ENCODE measurements at regions not wholly inside any gene's neighbourhood (a gene's known extent, or its start where the extent isn't known, plus 50 kb on each side); places are given as distances from the start of the nearest gene placed in this dataset.

DNA sequence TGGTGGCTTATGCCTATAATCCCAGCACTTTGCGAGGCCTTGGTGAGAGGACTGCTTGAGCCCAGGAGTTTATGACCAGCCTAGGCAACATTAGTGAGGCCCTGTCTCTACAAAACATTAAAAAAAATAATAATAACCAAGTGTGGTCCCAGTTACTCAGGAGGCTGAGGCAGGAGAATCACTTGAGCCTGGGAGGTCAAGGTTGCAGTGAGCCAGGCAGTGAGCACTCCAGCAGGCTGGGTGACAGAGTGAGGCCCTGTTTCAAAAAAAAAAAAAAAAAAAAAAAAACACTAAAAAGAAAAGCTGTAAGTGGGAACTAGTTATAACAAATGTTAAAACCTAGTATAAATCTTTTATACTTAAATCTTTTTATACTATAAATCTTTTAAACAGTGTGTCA, 146.2 kb upstream of the ITGA4 start:
- H3K27ac ChIP-seq = no peak overlapping the region
- no peaks in the 10 kb centered on the region for H3K36me3 ChIP-seq
- intact Hi-C loops (cut with DNase I) = no loop called here
- no peak for DNase-seq (ENCODE audit: low spot score in 2 of 2)
- no peak overlapping the region for H3K4me3 ChIP-seq
- H3K27me3 ChIP-seq = no peaks in the 10 kb centered on the region
- no peaks in the 10 kb centered on the region for H3K9me3 ChIP-seq
- no peaks in the 10 kb centered on the region for H3K4me1 ChIP-seq
- TF ChIP-seq, protein P1, sequence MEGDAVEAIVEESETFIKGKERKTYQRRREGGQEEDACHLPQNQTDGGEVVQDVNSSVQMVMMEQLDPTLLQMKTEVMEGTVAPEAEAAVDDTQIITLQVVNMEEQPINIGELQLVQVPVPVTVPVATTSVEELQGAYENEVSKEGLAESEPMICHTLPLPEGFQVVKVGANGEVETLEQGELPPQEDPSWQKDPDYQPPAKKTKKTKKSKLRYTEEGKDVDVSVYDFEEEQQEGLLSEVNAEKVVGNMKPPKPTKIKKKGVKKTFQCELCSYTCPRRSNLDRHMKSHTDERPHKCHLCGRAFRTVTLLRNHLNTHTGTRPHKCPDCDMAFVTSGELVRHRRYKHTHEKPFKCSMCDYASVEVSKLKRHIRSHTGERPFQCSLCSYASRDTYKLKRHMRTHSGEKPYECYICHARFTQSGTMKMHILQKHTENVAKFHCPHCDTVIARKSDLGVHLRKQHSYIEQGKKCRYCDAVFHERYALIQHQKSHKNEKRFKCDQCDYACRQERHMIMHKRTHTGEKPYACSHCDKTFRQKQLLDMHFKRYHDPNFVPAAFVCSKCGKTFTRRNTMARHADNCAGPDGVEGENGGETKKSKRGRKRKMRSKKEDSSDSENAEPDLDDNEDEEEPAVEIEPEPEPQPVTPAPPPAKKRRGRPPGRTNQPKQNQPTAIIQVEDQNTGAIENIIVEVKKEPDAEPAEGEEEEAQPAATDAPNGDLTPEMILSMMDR (IDR thresholded peaks at IDR 0.05) = no peak

GRCh38 chr2:181311837-181312236, 145.3 kb upstream of the ITGA4 start:
- Histone ChIP-seq H3K27me3 (no peaks in the 10 kb centered on the region), H3K27ac (no peak overlapping the region), H3K36me3 (no peaks in the 10 kb centered on the region), H3K4me3 (no peak overlapping the region), H3K9me3 (no peaks in the 10 kb centered on the region), H3K4me1 (no peaks in the 10 kb centered on the region)
- no peak for DNase-seq (ENCODE audit: low spot score in 2 of 2)
- TF ChIP-seq, protein P1 (IDR thresholded peaks at IDR 0.05) = no peak
- intact Hi-C loops (cut with DNase I) = no loop called here

DNA sequence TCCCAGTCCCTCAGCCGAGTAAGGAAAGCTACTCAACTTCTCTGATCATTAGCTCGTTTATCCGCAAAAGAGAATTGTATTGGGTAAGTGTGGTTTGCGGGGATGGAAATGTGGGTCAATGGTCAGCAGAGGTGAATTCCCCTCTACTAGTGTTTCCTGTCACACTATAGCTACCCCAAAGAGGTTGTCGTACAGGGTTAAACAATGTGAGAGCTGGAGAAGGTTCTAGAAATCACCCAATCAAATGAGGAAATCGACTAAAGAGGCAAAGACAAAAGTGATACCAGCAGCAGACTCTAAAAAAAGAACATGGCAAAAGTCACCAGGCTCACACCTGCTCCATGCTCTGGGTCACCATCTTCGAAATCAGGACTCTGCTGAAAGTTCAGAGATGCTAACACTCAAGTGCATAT, 144.7 kb upstream of the ITGA4 start:
- TF ChIP-seq, protein P1 (IDR thresholded peaks at IDR 0.05) = no peak
- intact Hi-C loops (cut with DNase I) = no loop called here
- H3K27ac ChIP-seq = no peak overlapping the region

DNA sequence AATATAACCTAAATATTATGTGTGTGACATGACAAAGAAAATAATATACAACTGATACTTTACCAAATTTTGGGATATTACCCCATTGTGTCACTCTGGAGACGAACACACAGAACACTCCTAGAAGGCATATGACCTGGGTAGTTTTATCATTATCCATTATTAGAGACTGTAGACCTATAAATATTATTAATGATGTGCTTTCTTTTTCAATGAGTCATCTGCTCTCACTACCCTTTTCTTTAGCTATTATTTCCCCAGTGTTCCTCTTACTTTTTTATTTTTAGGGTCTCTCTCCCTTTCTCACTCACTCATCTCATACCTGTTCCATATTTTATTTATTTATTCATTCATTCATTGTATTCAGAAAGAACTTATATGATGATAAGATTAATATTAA, 143.3 kb upstream of the ITGA4 start:
- Histone ChIP-seq H3K9me3 (no peaks in the 10 kb centered on the region), H3K4me1 (no peaks in the 10 kb centered on the region), H3K4me3 (no peak overlapping the region), H3K27ac (no peak overlapping the region), H3K36me3 (no peaks in the 10 kb centered on the region), H3K27me3 (no peaks in the 10 kb centered on the region)
- intact Hi-C loops (cut with DNase I) = no loop called here
- DNase-seq (ENCODE audit: low spot score in 2 of 2) = no peak
- TF ChIP-seq, protein P1 (IDR thresholded peaks at IDR 0.05) = no peak

More for the DNA sequence above, 144.7 kb upstream of the ITGA4 start:
- H3K27me3 ChIP-seq = no peaks in the 10 kb centered on the region
- no peak for DNase-seq (ENCODE audit: low spot score in 2 of 2)
- no peaks in the 10 kb centered on the region for H3K9me3 ChIP-seq
- no peaks in the 10 kb centered on the region for H3K4me1 ChIP-seq
- no peak overlapping the region for H3K4me3 ChIP-seq
- H3K36me3 ChIP-seq = no peaks in the 10 kb centered on the region

- no peaks in the 10 kb centered on the region for H3K4me1 ChIP-seq
- intact Hi-C loops (cut with DNase I) = no loop called here
- no peaks in the 10 kb centered on the region for H3K36me3 ChIP-seq
- TF ChIP-seq, protein P1 (IDR thresholded peaks at IDR 0.05) = no peak
- no peak overlapping the region for H3K27ac ChIP-seq
- no peak for DNase-seq (ENCODE audit: low spot score in 2 of 2)
- H3K27me3 ChIP-seq = no peaks in the 10 kb centered on the region
- H3K9me3 ChIP-seq = no peaks in the 10 kb centered on the region
- no peak overlapping the region for H3K4me3 ChIP-seq
These were observed 142.6 kb upstream of the ITGA4 start for GRCh38 chr2:181314551-181314950.

GRCh38 chr2:181317511-181317910, 139.7 kb upstream of the ITGA4 start:
- no peak overlapping the region for H3K27ac ChIP-seq
- H3K4me3 ChIP-seq = no peak overlapping the region
- H3K4me1 ChIP-seq = no peaks in the 10 kb centered on the region
- no peaks in the 10 kb centered on the region for H3K36me3 ChIP-seq
- intact Hi-C loops (cut with DNase I) = no loop called here
- DNase-seq (ENCODE audit: low spot score in 2 of 2) = no peak
- no peaks in the 10 kb centered on the region for H3K9me3 ChIP-seq
- TF ChIP-seq, protein P1 (IDR thresholded peaks at IDR 0.05) = no peak
- H3K27me3 ChIP-seq = no peaks in the 10 kb centered on the region

All from ascending aorta (tissue), 2 donors.